HG02642 (cell line): ENCODE measurements at regions not wholly inside any gene's neighbourhood (a gene's known extent, or its start where the extent isn't known, plus 50 kb on each side); places are given as distances from the start of the nearest gene placed in this dataset.

ENCODE experiments used
- ATAC-seq: cut with Tn5 transposase; IDR thresholded peaks from one replicate; pipeline ENCODE4 v1.9.1; 2021; ENCODE audit warnings: mild to moderate bottlenecking; ENCODE audit not compliant: unreplicated experiment, poor library complexity

DNA sequence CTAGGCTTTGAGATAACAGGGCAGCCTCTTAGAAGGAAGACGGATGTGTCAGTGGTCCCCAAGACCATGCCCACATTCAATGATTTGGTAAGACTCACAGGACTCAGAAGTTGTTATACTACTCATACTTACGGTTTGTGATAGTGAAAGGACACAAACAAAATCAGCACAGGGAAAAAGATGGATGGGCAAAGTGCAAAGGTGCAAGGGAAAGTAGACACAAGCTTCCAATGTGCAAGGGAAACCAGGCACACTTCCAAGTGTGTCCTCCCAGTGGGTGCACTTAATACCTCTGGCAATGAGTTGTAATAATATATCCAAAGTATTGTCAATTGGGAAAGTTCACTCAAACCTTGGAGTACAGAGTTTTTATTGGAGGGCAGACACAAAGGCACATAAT, 53.8 kb upstream of the VCX start:
- no peak for ATAC-seq

- ATAC-seq = no peak
These were observed 54.6 kb upstream of the VCX start for GRCh38 chrX:7788334-7788733.

- no peak for ATAC-seq
These were observed 55.3 kb upstream of the VCX start for GRCh38 chrX:7787714-7788113.

- no peak for ATAC-seq
These were observed 58.4 kb upstream of the VCX start for GRCh38 chrX:7784580-7784979.

- no peak for ATAC-seq
These were observed 63.3 kb upstream of the VCX start for GRCh38 chrX:7779644-7780043.

DNA sequence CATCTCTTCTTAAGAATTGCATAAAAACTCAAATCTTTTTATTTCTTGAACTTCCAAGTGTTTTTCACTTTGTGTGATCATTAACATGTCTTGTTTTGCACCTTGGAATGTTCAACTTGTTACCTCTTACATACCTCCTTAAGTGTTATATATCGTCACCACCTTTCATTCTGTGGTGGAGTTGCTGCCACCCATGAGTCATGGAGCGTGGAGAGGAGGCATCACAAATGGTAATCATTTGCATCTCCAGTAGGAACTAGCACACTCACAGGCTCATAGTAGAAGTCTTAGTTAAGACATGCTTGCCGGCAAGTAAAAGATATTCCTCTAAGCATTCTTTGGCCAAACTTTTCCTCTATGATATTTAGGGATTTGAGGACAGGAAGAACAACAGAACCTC, 67.0 kb upstream of the VCX start:
- no peak for ATAC-seq

DNA sequence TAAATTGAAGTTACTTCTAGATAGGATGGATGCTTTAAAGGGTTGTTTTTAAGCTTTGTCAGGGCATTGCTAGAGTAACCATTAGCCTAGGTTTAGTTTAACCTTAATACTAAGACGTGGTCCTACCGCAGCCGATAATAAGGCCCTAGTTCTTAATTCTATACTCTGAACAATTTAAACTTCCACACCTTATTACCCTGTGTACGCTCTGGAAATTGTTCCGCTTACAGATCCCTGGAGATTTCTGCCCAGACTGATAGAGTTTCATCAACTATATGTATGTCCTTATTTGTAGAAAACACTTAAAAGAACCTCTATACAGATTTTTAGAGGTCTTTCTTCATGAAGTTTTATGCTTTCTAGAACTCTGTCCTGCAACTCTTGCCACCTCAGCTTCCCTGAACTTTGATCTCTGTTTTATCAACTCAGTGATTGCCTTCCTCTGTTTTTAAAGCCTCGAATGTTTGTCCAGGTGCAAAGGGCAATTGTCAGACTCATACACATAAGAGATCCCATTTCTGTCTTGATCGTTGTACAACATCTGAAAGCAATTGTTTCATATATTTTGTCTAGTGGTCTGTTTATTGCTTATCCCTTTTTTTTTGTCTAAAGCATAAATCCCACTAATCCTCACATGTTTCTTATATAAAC, 71.1 kb upstream of the VCX start:
- no peak for ATAC-seq

DNA sequence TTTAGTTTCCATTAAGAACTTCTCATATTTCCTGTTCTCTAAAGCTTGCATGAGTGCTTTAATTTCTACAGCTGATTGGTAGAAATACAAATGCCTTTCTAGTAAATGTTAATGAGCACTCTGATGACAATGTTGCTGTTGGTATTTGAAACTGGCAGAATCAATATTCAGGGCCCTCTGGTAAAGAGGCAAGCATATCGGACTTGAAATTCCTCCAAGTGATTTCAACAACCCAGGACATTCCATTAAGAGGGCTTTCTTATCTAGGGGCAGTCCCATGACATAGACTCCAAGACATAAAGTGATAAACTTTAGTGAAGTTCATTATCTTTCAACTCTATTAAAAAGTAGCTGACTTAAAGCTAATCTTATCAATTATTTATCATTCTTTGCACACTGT, 83.1 kb upstream of the VCX start:
- no peak for ATAC-seq

GRCh38 chrX:7746856-7747255, 96.1 kb upstream of the VCX start:
- no peak for ATAC-seq

DNA sequence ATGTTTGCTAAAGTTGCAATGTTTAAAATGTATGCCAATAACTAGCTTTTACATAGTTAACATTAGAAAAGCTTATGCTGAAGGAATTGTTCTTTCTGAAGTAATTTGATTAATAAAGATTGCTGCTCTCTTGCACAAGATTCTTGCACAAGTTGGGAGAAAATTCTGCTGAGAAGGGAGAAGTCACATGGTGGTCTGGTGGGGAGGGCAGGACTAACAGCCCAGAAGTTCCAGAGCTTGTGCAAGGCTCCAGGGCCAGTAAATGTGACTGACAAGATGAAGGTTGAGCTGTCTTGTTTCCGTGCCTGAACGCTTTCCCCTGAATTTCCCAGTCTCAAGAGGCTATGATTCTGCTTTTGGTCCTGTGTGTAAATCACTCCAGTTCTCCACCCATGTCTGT, 112.9 kb upstream of the VCX start:
- no peak for ATAC-seq

DNA sequence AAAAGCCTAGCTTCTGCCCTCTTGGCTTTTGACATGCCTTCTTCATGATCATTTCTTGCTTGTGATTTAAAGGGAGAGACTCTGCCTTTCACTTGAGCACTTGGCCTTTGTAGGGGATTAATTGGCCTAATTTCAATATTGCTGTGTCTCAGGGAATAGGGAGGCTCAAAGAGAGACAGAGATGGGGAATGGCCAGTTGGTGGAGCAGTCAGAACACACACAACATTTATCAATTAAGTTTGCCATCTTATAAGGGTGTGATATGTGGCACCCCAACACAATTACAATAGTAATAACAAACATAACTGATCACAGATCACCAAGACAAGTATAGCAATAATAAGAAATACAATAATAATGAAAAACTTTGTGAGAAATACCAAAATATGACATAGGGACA, 122.5 kb upstream of the VCX start:
- no peak for ATAC-seq

DNA sequence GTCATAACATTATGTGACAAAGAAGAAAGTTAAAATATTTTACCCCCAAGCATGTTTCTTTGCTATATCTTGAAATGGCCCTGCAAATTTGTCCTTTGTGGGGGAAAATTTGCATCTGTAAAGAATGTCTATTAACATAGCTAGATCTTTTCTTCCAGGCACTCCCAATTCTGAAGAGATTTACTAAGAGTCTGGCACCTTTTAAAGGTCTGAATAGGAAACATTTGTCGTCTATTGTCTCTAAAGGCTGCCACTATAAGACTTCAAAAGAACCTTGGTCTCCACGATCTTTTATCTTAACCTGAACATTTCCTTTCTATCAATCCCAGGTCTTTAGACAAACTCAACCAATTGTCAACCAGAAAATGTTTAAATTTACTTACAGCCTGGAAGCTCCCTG, 128.6 kb upstream of the VCX start:
- ATAC-seq = no peak

DNA sequence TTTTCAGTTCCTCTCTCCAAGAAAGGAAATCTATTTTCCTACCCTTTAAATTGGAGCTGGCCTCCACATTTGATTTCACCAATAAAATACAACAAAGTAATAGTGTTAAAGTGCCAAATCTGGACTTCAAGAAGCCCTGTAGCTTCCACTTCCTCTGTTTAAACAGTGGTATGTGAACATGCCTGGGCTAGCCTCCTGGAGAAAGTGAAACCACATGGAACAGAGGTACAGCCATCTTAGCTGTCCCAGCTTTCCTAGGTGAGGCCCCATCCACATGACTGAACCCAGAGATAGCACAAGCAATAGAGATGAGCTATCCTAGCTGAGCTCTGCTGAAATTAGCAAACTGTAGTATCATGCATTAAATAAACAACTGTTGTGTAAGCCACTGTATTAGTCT, 131.8 kb upstream of the VCX start:
- ATAC-seq = no peak

GRCh38 chrX:7709845-7710244, 133.1 kb upstream of the VCX start:
- ATAC-seq = no peak

DNA sequence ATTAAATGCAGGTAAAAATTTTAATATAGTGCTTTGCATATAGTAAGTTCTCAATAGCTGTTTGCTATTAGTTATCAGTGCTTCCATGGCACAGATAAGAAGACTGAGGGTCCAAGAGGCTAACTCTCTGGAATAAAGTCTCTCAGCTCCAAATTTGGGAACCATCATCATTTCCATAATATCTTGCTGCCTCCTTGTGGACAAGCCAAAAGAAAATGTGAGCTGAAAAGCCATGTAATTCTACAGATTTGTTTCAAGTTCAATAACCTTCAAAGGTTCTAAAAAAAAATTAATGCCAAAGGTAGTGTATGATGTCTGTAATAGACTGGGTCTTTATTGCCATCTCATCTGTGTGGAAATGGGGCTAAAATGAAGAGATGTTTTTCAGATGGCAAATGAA, 136.9 kb upstream of the VCX start:
- no peak for ATAC-seq

DNA sequence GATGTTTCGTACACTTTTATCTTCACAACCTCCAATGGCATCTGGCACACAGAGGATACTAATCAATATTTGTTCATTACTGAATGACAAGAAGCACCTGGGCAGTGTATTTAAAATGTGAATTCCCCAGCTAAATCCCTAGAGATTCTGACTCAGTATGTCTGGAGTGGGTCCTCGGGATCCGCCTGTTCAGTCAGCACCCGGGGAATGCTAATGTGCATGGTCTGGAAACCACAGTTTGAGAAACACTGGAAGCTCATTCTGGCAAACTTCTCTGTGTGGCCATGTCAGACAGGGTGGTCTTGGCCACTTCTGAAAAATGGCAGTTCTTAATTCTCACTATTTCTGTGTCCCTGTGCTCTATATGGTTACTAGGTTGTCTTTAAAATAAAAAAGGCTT, 138.8 kb upstream of the VCX start:
- no peak for ATAC-seq

- no peak for ATAC-seq
These were observed 144.7 kb upstream of the VCX start for GRCh38 chrX:7698248-7698647.

DNA sequence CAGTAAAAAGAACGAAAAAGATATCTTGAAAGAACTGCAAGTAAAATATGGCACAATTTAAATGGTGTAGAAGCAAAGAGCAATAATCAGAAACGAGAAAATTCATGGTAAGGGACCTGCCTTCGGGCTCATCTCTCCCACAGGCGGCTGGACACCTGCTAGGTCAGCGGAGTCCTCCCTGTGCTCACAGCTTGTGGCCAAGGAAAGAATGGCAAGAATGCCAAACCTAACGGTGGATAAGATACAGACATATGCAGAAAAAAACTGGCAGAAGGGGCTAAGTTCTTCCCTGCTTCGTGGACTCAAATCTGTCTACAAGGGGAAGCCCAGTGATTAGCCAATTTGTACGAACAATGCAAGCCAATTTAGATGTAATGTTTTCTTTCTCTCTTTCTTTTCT, 152.1 kb upstream of the VCX start:
- no peak for ATAC-seq

- no peak for ATAC-seq
These were observed 153.1 kb upstream of the VCX start for GRCh38 chrX:7689791-7690412.

GRCh38 chrX:7680181-7680580, 162.8 kb upstream of the VCX start:
- ATAC-seq = no peak

DNA sequence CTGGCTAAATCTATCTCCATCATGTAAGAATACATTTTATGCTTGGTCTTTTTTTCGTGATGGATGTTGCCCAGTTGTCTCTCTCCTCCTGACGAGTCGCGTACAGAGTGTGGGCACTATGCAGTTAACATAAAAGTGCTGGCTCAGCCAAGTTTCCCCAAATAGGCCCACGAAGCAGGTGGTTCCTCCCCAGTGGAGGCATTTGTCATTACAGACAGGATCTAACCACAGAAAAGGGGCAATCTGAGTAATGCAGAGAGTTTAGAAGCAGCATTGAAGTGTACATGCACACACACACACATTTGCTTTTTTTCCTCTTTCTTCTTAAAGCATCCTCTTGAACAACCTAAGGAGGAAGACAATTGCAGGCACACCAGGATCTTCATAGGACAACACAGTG, 188.7 kb upstream of the VCX start:
- ATAC-seq = no peak

GRCh38 chrX:7647831-7648230, 195.1 kb upstream of the VCX start:
- ATAC-seq = no peak

DNA sequence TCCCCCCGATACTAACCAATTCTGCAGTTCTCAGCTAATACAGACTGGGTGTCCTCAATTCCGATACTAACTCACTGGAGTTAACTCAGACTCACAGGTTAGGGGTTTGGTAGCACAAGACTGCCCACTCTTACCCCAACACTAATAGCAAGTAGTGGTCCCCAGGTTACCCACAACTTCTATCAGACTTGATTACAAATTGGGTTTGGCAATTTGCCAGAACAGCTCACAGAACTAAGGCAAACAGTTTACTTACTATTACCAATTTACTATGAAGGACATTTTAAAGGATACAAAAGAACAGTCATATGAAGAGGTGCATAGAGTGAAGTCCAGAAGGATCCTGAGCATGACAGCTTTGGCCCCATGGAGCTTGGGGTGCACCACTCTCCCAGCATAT, 201.8 kb upstream of the VCX start:
- no peak for ATAC-seq
